ENCODE measurements at regions not wholly inside any gene's neighbourhood (a gene's known extent, or its start where the extent isn't known, plus 50 kb on each side); places are given as distances from the start of the nearest gene placed in this dataset.

- DNase-seq, result no peak
- Histone ChIP-seq H3K4me3 (no peak overlapping the region), H3K9me3 (no peaks in the 10 kb centered on the region), H3K27ac (no peak overlapping the region), H3K4me1 (ENCODE audit: insufficient read depth) (no peaks in the 10 kb centered on the region), H3K27me3 (no peaks in the 10 kb centered on the region), H3K36me3 (no peaks in the 10 kb centered on the region)
- intact Hi-C loops (cut with DNase I), result no loop called here
- TF ChIP-seq CTCF (IDR thresholded peaks at IDR 0.05), result no peak
- WGBS, 3 donors, result 78 to 90% (median 86%) methylated on average over 1 of the region's 1 CpG
Measured at GRCh38 chr5:67512758-67513157, 316.2 kb upstream of the CD180 start.

GRCh38 chr5:67511911-67512310 is 315.3 kb upstream of the CD180 start:
- Histone ChIP-seq H3K27me3 (no peaks in the 10 kb centered on the region), H3K4me3 (no peak overlapping the region), H3K9me3 (no peaks in the 10 kb centered on the region), H3K27ac (no peak overlapping the region), H3K36me3 (no peaks in the 10 kb centered on the region), H3K4me1 (ENCODE audit: insufficient read depth) (no peaks in the 10 kb centered on the region)
- 63 to 92% (median 77%) methylated on average over 1 of the region's 1 CpG for WGBS, 3 donors
- TF ChIP-seq CTCF (IDR thresholded peaks at IDR 0.05), result no peak
- TF ChIP-seq POLR2A (IDR thresholded peaks at IDR 0.05), result no peak
- TF ChIP-seq EP300 (IDR thresholded peaks at IDR 0.05), result no peak
- DNase-seq, result no peak
- intact Hi-C loops (cut with DNase I), result no loop called here

- H3K9me3 ChIP-seq, result no peaks in the 10 kb centered on the region
- DNase-seq, result no peak
- no peaks in the 10 kb centered on the region for H3K36me3 ChIP-seq
- H3K27me3 ChIP-seq, result no peaks in the 10 kb centered on the region
- no peaks in the 10 kb centered on the region for H3K4me1 ChIP-seq (ENCODE audit: insufficient read depth)
- H3K27ac ChIP-seq, result no peak overlapping the region
- TF ChIP-seq CTCF (IDR thresholded peaks at IDR 0.05), result no peak
- TF ChIP-seq POLR2A (IDR thresholded peaks at IDR 0.05), result no peak
- no peak for TF ChIP-seq EP300 (IDR thresholded peaks at IDR 0.05)
- H3K4me3 ChIP-seq, result no peak overlapping the region
- intact Hi-C loops (cut with DNase I), result no loop called here
Measured at GRCh38 chr5:67510204-67510603, 313.6 kb upstream of the CD180 start.

GRCh38 chr5:67509402-67510186 is 313.0 kb upstream of the CD180 start:
- Histone ChIP-seq H3K4me3 (no peak overlapping the region), H3K9me3 (no peaks in the 10 kb centered on the region), H3K27ac (no peak overlapping the region), H3K36me3 (no peaks in the 10 kb centered on the region), H3K27me3 (no peaks in the 10 kb centered on the region), H3K4me1 (ENCODE audit: insufficient read depth) (no peaks in the 10 kb centered on the region)
- TF ChIP-seq POLR2A (IDR thresholded peaks at IDR 0.05) (no peak), EP300 (IDR thresholded peaks at IDR 0.05) (no peak), CTCF (IDR thresholded peaks at IDR 0.05) (no peak)
- no peak for DNase-seq
- 70 to 92% (median 73%) methylated on average over 5 of the region's 5 CpGs for WGBS, 3 donors
- intact Hi-C loops (cut with DNase I), result no loop called here
